NCI-H446 (cell line): ENCODE measurements at regions not wholly inside any gene's neighbourhood (a gene's known extent, or its start where the extent isn't known, plus 50 kb on each side); places are given as distances from the start of the nearest gene placed in this dataset.

Experiments
- DNase-seq, 2 experiments: peaks; one replicate each; lab custom pipeline; 2025; lab: John Stamatoyannopoulos, UW

DNA sequence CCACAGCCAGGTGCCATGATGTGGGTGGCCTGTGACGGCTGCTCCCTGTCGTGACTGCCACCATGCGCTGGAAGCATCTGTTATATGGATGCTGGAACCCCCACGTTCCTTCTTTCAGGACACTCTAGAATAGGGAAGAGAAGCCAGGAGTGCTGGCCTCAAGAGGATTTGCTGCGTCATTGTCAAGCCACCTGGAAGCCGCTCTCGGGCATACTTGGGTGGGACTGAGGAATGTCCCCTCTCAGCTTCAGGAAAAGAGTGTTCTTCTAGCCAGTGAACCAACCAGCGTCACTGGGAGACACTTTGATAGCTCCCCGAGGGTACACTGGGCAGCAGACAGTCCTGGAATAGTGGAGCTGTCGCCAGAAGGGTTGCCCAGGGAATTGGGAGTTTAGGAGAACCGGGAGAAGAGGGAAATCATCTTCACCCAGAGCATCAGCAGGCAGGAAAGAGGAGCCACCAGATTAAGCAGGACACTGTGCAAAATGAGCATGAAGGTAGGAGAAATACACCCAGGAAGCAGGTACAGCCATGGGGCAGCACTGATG, 130.8 kb upstream of the SASH1 start:
- DNase-seq = no peak

GRCh38 chr6:148212366-148212765, 130.3 kb upstream of the SASH1 start:
- no peak for DNase-seq

DNA sequence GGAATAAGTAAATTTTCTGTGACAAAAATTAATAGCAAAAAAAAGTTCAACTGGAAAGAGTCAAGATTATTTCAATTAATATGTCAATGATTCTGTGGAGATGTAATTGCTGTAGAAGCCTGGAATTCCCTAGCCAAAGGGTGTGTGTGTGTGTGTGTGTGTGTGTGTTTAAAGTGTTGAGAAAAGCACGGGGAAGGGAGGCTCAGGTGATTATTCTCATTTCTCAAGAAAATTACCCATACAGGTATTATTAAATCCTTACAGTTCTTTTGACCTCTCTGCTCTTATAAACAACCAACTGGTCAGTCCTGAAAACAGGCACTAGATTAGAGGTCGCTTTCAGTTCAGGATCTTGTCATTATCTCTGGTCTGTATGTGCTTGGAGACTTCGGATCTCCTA, 129.3 kb upstream of the SASH1 start:
- DNase-seq = no peak

GRCh38 chr6:148214667-148215066, 128.0 kb upstream of the SASH1 start:
- DNase-seq = no peak

DNA sequence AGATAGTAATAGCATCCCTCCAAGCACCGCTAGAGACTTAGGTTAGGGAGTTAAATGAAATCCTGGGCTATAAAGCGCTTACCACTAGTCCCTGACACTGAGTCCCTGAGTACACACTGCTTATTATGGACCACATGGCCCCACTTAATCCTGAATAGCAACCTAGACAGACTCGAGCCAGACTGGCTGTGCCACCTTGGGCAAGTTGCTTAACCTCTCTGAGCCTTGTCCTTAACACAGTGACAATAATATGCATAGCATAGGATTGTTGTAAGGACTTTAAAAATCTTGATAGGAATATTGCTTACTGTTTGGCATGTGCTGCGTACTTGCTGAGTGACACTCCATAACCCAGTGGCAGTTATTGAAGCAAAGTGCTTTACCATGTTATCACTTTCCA, 125.6 kb upstream of the SASH1 start:
- DNase-seq = no peak

- no peak for DNase-seq
These were observed 124.7 kb upstream of the SASH1 start for GRCh38 chr6:148217921-148218320.

GRCh38 chr6:148218542-148219258, 123.9 kb upstream of the SASH1 start:
- DNase-seq = no peak

DNA sequence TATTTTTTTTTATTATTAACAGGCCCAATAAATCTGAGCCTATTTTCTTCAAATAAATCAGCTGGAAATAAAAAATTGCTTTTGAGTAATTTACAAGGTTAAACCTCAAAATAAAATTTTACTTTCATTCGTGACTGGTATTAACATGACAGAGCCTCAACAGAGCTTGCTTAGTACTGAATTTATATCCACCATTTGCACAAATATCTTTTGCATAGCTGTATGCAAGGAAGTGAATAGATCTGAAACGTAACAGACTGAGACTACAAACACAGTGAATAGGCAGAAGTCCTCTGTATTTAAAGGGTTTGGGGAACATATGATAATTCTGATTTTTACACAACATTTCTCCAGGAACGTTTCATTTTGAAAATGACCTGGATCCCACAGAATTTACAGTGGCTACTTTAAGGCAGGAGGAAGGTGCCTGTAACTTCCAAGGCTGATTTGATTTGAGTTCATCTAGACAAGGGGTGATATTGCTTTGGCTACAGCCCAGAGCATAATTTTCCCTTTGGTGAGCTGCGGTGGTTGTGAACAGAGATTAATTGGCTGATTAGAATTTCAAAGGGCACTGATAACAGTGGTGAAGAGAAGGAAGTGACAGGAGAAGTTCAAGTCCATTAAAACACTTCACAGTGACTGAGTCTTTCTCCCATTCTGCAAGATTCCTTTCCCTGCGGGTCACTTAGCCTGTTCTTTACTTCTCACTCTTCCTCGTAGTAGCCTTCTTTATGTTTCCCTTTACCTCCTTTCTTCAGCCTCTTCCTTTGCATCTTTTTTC, 121.2 kb upstream of the SASH1 start:
- no peak for DNase-seq

DNA sequence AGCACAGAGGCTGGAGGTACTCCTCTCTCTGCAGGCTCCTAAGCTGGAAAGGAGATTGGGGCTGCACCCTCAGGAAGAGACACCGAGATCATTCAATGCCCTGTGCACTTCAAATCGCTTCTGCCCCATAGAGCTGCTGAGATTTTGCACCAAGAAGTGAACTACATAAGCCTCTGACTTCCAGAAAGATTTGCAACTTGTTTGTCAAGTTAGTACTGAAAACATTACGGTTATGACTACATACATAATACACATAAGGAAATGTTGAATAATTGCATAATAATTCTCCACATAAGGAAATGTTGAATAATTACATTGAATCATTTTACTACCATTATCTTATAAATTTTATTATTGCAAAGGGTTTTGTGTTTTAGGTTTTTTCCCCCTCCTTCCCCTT, 120.3 kb upstream of the SASH1 start:
- no peak for DNase-seq

DNA sequence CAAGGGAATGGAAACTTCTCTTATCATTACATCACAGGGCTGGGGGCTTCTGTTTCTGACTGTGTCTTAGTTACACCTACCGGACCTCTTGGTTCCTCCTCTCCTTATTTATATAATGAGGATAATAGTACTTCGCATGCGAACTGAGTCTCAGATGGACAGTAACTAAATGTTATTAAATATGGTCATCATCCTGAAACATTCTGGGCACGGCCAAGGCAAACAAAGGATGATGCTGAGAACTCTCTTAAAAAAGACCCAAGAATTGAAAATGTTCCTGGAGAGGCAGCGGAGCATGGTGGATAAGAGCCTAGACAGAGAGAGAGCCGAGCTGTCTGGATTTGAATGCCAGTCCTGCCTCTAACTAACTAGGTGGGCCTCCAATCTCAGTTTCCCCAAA, 119.8 kb upstream of the SASH1 start:
- no peak for DNase-seq

GRCh38 chr6:148223424-148223842, 119.2 kb upstream of the SASH1 start:
- DNase-seq = no peak

DNA sequence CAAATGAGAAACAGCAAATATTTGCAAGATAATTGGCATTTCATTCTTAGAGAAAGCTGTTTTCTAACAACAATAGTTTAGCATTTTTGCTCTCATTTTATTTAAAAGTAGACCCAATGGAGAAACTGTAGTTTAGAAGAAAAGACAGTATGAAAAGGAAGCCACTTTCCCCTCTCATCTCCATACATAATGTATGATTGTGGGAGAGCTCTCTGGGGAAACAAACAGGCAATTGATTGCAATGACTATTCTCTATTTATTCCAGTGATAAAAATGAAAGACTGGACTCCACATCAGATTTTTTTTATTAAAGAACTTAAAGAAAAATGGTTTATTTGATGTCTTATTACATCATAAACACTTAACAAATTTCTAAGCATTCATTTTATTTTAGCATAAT, 116.8 kb upstream of the SASH1 start:
- DNase-seq = no peak

DNA sequence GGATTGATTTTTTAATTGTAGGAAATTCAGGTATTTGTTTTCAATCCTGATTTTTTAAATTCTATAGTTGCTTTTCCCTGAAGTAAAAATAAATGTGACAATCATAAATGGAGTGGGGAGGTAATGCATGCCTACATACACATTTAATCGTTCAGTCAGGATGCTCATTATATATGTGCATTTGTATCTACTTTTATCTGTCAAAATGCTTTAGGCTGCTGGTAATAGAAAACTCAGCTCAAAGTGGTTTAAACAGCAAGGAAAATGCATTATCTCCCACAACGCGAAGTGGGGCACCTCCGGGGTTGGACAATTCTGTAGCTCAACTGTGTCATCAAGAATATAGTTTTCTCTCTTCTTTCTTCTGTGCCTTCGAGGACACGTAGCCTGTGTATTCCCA, 116.4 kb upstream of the SASH1 start:
- no peak for DNase-seq

DNA sequence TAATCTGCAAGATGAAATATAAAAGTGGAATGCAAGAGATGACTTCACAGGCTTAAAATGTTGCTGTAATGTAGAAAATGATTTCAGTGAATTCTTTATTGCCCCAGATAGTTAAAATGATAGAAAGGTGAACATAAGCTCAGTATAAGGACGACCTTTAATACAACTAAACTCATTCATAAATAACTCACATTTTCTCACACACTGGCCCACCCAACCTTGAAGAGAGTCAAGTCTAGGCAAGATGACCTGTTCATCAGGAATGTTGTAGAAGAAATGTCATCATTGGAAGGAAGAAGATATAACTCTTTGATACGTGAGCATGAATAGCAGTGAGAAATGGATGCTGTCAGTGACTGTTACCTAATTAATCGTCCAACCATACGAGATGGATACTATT, 111.1 kb upstream of the SASH1 start:
- DNase-seq = no peak

DNA sequence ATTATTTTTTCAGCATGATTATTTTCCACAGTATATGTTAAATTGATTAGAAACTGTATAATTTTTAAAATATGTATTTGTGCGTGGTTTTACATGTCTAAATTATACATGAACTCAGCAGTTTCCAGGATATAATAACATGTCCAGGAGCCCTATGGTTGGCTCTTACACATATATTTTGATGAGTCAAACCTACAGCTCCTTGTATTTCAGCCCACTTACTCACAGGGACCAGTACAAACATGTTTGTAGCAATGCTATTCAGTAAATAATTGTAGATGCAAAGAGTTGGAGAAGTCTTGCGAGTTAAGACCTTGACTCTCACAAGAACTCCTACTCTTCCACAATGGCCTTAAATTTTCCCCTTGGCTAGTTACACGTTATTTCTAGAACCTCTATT, 107.2 kb upstream of the SASH1 start:
- no peak for DNase-seq

GRCh38 chr6:148238713-148239112, 103.9 kb upstream of the SASH1 start:
- DNase-seq = no peak

GRCh38 chr6:148239215-148239614, 103.4 kb upstream of the SASH1 start:
- DNase-seq = no peak

DNA sequence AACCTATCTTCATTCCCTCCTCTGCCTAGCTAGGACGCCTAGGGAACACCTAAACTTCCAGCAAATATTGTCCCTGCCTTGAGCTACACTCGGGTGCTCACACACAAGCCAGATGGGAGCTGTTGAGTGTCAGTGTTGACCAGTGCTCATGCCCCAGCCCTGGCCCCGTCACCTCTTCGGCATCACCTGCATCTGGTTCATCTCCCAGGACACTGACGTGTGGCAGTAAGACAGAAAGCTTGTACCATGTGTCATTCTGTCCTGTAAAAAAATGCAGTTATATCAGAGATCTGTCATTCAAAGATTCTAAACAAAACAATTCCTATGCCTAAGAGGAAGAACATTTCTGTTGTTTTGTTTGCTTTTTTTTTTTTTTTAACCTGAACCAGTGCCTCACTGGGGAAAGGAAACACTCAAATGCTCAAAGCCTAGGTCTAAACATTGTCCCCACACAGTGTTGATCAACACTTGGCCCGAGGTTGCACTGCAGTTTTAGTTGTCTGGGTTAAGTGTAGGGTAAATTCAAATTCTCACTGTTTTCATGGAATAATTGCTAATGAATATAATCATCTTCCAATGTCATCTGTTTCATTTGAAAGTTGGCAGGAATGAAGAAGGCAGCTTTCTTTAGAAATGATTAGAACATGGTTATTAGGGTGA, 102.7 kb upstream of the SASH1 start:
- DNase-seq = no peak

- DNase-seq = no peak
These were observed 102.2 kb upstream of the SASH1 start for GRCh38 chr6:148240461-148240840.

GRCh38 chr6:148240861-148241477, 101.7 kb upstream of the SASH1 start:
- no peak for DNase-seq

- DNase-seq = peak in 1 of 2 experiments; percentile 3
These were observed 100.5 kb upstream of the SASH1 start for GRCh38 chr6:148242180-148242579.

GRCh38 chr6:148244217-148244935, 98.3 kb upstream of the SASH1 start:
- DNase-seq = no peak
